ENCODE measurements at regions not wholly inside any gene's neighbourhood (a gene's known extent, or its start where the extent isn't known, plus 50 kb on each side); places are given as distances from the start of the nearest gene placed in this dataset.
A peak's percentile ranks its signal among the peaks of the same experiment; 100 is the strongest.
"Not testable (repeated sequence)": the region's sequence is repeated elsewhere in the genome, so short reads cannot be mapped to it uniquely, and the experiment has no call there.

GRCh38 chr7:124188576-124188975, 155.7 kb upstream of the TMEM229A start:
- Histone ChIP-seq H3K27me3 (no peaks in the 10 kb centered on the region), H3K9ac (no peak overlapping the region), H3K9me3 (replicated peaks in 1 of 11) (no peaks in the 10 kb centered on the region), H3K4me1 (no peaks in the 10 kb centered on the region), H3K36me3 (no peaks in the 10 kb centered on the region), H3K27ac (no peak overlapping the region), H4K20me1 (no peaks in the 10 kb centered on the region), H3K4me2 (no peak overlapping the region), H3K4me3 (no peak overlapping the region)
- TF ChIP-seq Cebpa-rat (IDR thresholded peaks at IDR 0.05) = no peak

- Histone ChIP-seq H3K27ac (no peak overlapping the region), H3K27me3 (no peaks in the 10 kb centered on the region), H3K9me3 (replicated peaks in 1 of 11) (no peaks in the 10 kb centered on the region), H4K20me1 (no peaks in the 10 kb centered on the region), H3K4me2 (no peak overlapping the region), H3K4me1 (no peaks in the 10 kb centered on the region), H3K4me3 (no peak overlapping the region), H3K9ac (no peak overlapping the region), H3K36me3 (no peaks in the 10 kb centered on the region)
- no peak for TF ChIP-seq Cebpa-rat (IDR thresholded peaks at IDR 0.05)
Observed at GRCh38 chr7:124187962-124188361, 155.1 kb upstream of the TMEM229A start.

GRCh38 chr7:124183649-124184048, 150.8 kb upstream of the TMEM229A start:
- Histone ChIP-seq H3K4me2 (no peak overlapping the region), H3K9me3 (replicated peaks in 1 of 11) (no peaks in the 10 kb centered on the region), H3K27me3 (no peaks in the 10 kb centered on the region), H3K27ac (no peak overlapping the region), H4K20me1 (no peaks in the 10 kb centered on the region), H3K4me1 (no peaks in the 10 kb centered on the region), H3K4me3 (no peak overlapping the region), H3K36me3 (no peaks in the 10 kb centered on the region), H3K9ac (no peak overlapping the region)
- no peak for TF ChIP-seq Cebpa-rat (IDR thresholded peaks at IDR 0.05)

- Histone ChIP-seq H3K9ac (no peak overlapping the region), H3K9me3 (replicated peaks in 1 of 11) (peaks cover 0 to 9% (median 5%) of the 10 kb centered on the region in 11 experiments; a peak in 8 of 22 replicates), H3K27ac (no peak overlapping the region), H3K36me3 (no peaks in the 10 kb centered on the region), H4K20me1 (no peaks in the 10 kb centered on the region), H3K4me3 (no peak overlapping the region), H3K4me1 (no peaks in the 10 kb centered on the region), H3K27me3 (no peaks in the 10 kb centered on the region), H3K4me2 (no peak overlapping the region)
- TF ChIP-seq Cebpa-rat (IDR thresholded peaks at IDR 0.05) = no peak
Observed at GRCh38 chr7:124179641-124180040, 146.8 kb upstream of the TMEM229A start.

GRCh38 chr7:124177891-124178290, 145.0 kb upstream of the TMEM229A start:
- Histone ChIP-seq H3K9ac (no peak overlapping the region), H4K20me1 (no peaks in the 10 kb centered on the region), H3K4me2 (no peak overlapping the region), H3K9me3 (replicated peaks in 1 of 11) (peaks cover 0 to 13% (median 5%) of the 10 kb centered on the region in 11 experiments; a peak in 8 of 22 replicates), H3K27me3 (no peaks in the 10 kb centered on the region), H3K27ac (no peak overlapping the region), H3K36me3 (no peaks in the 10 kb centered on the region), H3K4me3 (no peak overlapping the region), H3K4me1 (no peaks in the 10 kb centered on the region)
- no peak for TF ChIP-seq Cebpa-rat (IDR thresholded peaks at IDR 0.05)

GRCh38 chr7:124171812-124172211, 138.9 kb upstream of the TMEM229A start:
- not testable (repeated sequence) for H3K4me1 ChIP-seq, H4K20me1 ChIP-seq, H3K27ac ChIP-seq, H3K9ac ChIP-seq, H3K4me3 ChIP-seq, H3K27me3 ChIP-seq, H3K36me3 ChIP-seq, H3K4me2 ChIP-seq
- H3K9me3 ChIP-seq (replicated peaks in 1 of 11) = peaks cover 0 to 14% (median 5%) of the 10 kb centered on the region in 11 experiments; a peak in 8 of 22 replicates

- Histone ChIP-seq H3K9ac (no peak overlapping the region), H3K4me2 (no peak overlapping the region), H4K20me1 (no peaks in the 10 kb centered on the region), H3K4me3 (no peak overlapping the region), H3K9me3 (replicated peaks in 1 of 11) (peaks cover 0 to 11% (median 4%) of the 10 kb centered on the region in 11 experiments; a peak in 8 of 22 replicates), H3K27ac (no peak overlapping the region), H3K36me3 (no peaks in the 10 kb centered on the region), H3K4me1 (no peaks in the 10 kb centered on the region), H3K27me3 (no peaks in the 10 kb centered on the region)
- no peak for TF ChIP-seq Cebpa-rat (IDR thresholded peaks at IDR 0.05)
Observed at GRCh38 chr7:124171068-124171467, 138.2 kb upstream of the TMEM229A start.

- Histone ChIP-seq H3K4me2 (no peak overlapping the region), H3K36me3 (no peaks in the 10 kb centered on the region), H3K4me1 (peaks cover 0 to 9% (median 0%) of the 10 kb centered on the region in 10 experiments; a peak in 8 of 20 replicates), H3K4me3 (no peak overlapping the region), H3K9me3 (replicated peaks in 1 of 11) (peaks cover 0 to 5% (median 0%) of the 10 kb centered on the region in 11 experiments; a peak in 1 of 22 replicates), H3K9ac (no peak overlapping the region), H3K27me3 (0 out of 22 replicates have a peak, but pooled peaks cover 0 to 3% (median 0%) of the 10 kb centered on the region in 11 experiments), H3K27ac (no peak overlapping the region), H4K20me1 (no peaks in the 10 kb centered on the region)
- no peak for TF ChIP-seq Cebpa-rat (IDR thresholded peaks at IDR 0.05)
Observed at GRCh38 chr7:124168616-124169015, 135.7 kb upstream of the TMEM229A start.

GRCh38 chr7:124162667-124163066, 129.8 kb upstream of the TMEM229A start:
- H3K4me2 ChIP-seq = peak overlapping the region in 10 of 11 experiments; percentile 7 to 57 (median 39); a peak in 16 of 22 replicates
- TF ChIP-seq Cebpa-rat (IDR thresholded peaks at IDR 0.05) = peak in 1 of 11 experiments; percentile 51; a peak in 1 of 22 replicates
- H4K20me1 ChIP-seq = no peaks in the 10 kb centered on the region
- H3K4me1 ChIP-seq = peaks cover 0 to 24% (median 11%) of the 10 kb centered on the region in 10 experiments; a peak in 16 of 20 replicates
- no peak overlapping the region for H3K4me3 ChIP-seq
- no peak overlapping the region for H3K9ac ChIP-seq
- H3K27ac ChIP-seq = no peak overlapping the region
- H3K27me3 ChIP-seq = peaks cover 0 to 18% (median 0%) of the 10 kb centered on the region in 11 experiments; a peak in 3 of 22 replicates
- no peaks in the 10 kb centered on the region; a peak in 1 of 22 replicates for H3K9me3 ChIP-seq (replicated peaks in 1 of 11)
- H3K36me3 ChIP-seq = no peaks in the 10 kb centered on the region

- Histone ChIP-seq H3K9ac (no peak overlapping the region), H3K36me3 (no peaks in the 10 kb centered on the region), H3K27me3 (peaks cover 0 to 3% (median 0%) of the 10 kb centered on the region in 11 experiments; a peak in 1 of 22 replicates), H4K20me1 (no peaks in the 10 kb centered on the region; a peak in 1 of 22 replicates), H3K27ac (no peak overlapping the region), H3K4me1 (no peaks in the 10 kb centered on the region), H3K9me3 (replicated peaks in 1 of 11) (no peaks in the 10 kb centered on the region), H3K4me3 (no peak overlapping the region), H3K4me2 (no peak overlapping the region)
- TF ChIP-seq Cebpa-rat (IDR thresholded peaks at IDR 0.05) = no peak
Observed at GRCh38 chr7:124155432-124156022, 122.7 kb upstream of the TMEM229A start.
